Activated T-cell treated with anti-CD3 and anti-CD28 coated beads for 24 hours (primary cell): ENCODE measurements at regions not wholly inside any gene's neighbourhood (a gene's known extent, or its start where the extent isn't known, plus 50 kb on each side); places are given as distances from the start of the nearest gene placed in this dataset.

Experiments
- DNase-seq: peaks from one replicate; pipeline ENCODE4 v3.0.0-alpha.2; 2020; ENCODE audit warnings: low read depth

DNA sequence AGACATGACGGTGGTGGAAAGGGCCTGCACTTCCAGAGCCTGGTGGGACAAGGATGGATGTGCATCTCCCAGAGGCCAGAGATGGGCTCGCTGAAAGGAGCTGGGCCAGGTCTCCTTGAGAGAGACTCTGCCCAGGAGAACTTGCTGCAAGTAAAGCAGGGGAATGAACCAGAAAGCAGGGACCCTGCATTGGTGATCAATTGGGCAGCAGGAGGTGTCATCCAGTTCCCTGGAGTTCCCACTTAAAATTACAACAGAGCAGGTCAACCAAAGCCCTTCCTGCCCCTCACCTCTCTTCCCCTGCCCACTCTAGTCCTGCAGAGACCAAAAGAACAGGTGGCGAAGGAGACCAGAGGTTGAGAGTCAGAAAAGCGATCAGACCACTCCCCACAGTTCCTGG, 69.7 kb upstream of the CAB39 start:
- no peak for DNase-seq

DNA sequence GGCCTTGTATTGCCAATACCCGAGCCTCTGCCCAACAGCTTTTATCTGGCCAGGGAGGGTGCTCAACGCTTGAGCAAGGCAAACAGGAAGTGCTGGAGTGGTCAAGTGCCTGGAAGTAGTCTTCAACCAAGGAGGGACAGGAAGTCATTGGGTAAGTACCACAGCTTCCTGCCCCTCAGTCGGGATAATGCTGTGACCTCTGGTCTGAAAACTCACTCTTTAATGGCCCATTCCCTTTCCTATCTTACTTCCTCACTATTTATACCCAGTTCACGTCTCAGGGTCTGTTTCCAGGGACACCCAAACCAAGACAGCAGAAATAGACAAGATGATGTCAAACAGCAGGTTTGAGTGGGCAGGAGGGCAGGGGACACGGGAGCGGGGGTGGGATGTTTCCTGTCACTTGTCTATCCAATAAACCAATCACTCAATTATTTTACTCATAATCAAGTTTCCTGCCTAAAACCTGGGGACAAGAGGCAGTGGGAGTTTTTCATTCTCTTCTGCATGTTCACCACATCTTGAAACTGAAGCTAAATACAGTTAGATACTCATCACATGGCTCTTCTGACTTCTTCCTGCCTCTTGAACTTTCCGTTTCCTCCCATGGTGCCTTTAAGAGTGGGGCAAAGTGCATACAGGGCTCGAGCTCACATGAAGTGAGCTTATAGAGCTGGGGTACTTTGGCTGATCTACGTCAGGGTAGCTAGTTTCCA, 68.9 kb upstream of the CAB39 start:
- DNase-seq: peak; percentile 58

DNA sequence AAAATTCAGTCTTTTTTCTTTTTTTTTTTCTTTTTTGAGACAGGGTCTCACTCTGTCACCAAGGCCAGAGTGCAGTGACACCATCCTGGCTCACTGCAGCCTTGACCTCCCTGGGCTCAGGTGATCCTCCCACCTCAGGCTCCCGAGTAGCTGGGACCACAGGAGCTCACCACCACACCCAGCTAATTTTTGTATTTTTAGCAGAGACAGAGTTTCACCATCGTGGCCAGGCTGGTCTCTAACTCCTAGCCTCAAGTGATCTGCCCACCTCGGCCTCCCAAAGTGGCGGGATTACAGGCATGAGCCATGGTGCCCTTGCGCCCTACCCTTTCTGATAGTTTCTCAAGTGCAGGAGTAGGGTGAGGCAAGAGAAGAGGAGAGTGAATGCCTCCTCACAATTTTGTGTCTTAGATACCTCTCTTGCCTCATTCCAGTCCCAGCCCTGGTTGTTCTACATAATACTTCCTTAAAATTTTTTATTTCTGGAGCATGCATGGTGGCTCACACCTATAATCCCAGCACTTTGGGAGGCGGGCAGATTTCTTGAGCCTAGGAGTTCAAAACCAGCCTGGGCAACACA, 68.2 kb upstream of the CAB39 start:
- no peak for DNase-seq

DNA sequence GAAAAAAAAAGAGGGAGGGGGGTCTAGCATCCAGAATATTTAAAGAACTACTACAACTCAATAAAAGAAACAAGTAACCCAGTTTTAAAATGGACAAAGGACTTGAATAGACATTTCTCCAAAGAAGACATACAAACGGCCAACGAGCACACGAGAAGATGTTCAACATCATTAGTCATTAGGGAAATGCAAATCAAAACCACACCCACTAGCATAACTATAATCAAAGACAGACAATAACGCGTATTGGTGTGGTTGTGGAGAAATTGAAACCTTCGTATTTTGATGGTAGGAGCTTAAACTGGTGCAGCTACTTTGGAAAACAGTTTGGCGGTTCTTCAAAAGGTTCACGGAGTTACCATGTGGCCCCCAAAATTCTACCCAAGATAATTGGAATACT, 64.3 kb upstream of the CAB39 start:
- no peak for DNase-seq

DNA sequence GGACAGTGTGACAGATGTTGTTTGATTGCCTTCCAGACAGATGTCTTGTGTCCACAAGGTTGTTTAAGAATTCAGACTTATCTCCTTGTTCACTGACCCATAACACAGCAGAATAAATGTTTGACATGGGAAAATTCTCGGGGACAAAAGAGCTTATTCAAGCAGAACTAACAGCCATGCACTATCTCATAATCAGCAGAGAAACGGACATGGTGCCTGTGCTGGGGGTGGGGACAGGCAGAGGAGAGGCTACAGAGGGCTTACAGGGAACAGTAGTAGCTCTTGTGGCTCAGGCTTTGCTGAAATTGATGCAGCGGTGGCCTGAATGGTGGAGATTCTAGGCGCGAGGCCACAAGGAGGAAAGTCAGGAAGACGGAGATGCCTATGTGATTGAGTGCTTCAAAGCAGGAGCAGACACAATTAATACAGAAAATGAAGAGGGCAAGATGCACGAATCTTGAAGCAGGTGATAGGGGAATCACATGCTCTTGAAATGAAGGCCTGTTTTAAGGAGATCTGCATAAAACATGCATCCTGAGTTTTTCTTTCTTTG, 62.0 kb upstream of the CAB39 start:
- no peak for DNase-seq

DNA sequence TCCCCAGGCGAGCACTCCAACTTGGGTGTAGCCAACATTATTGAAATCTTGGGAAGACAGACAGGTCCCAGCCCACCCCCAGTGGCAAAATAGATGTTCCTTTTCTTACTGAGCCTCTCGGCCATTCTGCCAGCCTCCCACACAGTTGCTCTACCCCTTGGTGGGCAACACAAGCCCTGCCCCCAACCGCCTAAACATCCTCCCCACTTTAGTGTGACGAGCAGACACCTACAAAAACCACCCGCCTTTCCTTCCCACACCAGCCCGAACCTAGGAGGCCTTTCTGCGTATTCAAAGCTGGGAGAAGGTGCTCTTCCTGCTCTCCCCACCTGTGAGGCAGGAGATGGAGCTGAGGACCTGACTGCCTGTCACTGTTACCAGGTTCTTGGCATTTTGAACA, 58.6 kb upstream of the CAB39 start:
- DNase-seq: no peak

DNA sequence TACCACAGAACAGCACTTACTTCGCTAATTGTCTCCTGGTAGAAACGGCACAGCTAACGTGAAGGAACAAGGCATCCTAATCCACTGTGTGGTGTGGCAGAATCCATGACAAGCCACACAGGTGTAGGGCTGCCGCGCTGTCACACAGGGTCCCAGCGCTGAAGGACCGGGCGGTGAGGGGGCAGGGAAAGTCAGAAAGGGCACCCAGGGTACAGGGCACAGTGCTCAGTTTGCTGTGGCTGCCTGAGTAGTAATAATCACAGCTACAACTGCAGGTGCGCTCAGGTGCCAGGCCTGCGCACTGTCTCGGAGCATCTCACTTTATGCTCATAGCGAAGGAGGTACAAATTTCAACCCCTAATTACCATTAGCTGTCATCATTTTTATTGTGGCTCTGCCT, 55.2 kb upstream of the CAB39 start:
- DNase-seq: no peak

DNA sequence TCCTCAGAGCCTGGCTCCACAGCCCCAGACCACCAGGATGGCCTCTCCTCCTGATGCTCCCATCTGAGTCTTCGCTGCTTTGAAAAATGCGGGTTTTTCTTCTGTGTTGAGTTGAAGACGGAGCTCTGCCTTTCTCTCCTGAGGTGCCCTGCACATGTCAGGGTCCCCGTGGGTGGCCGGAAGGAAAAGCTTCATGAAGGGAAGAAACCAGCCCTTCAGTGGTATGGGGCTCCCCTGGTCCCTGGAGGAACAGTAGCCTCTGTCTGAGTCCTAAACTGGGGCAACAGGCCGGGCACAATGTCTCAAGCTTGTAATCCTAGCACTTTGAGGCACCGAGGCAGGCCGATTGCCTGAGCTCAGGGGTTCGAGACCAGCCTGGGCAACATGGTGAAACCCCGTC, 54.7 kb upstream of the CAB39 start:
- DNase-seq: no peak

DNA sequence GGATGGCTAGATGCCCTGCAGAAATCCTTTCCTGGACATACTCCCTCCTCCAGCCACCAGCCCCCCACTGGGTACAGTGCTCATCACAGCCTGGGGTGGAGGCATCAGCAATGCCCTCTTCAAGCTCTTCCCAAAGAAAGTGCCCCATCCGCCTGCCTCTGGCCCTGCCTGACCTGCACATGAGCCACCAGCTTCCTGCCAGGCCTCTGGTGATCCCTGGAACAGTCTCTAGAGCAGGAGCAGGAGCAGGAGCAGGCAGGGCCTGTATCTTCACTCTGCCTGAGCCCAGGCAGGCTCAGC, 54.1 kb upstream of the CAB39 start:
- no peak for DNase-seq

DNA sequence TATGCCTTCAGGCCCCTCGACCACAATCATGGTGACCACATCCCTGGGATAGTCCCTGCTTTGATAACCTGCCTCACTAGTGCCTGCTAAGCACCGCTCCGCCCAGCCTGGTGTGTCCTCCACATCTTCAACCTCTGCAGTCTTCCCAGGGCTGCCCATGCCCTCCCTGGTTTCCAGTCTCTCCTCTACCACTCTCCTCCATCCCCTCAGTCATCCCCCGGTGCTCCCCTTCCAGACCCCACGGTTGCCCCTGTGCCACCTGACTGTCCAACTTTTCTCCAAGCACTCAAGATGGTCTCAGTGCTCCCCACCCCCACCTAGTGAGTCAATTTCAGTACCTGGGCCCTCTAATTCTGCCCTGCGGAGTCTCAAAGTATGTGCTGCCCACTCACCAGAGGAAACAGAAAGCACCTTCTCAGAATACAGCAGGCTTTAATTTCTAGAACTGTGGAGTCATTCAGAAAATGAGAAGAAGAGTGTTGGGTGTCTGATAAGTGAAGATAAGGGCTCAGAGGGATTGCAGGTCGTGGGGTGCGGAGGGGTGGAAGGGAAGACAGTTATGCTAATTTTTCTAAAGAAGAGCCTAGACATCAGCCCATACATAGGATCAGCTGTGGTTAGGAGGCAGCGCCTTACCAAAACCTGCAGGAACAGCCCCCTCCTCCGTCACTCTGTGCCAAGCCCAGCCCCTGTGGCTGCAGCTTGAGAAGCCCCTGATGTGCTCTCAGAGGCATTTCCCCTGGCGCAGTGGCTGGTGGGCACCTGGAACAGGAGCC, 53.6 kb upstream of the CAB39 start:
- peak; percentile 75 for DNase-seq

DNA sequence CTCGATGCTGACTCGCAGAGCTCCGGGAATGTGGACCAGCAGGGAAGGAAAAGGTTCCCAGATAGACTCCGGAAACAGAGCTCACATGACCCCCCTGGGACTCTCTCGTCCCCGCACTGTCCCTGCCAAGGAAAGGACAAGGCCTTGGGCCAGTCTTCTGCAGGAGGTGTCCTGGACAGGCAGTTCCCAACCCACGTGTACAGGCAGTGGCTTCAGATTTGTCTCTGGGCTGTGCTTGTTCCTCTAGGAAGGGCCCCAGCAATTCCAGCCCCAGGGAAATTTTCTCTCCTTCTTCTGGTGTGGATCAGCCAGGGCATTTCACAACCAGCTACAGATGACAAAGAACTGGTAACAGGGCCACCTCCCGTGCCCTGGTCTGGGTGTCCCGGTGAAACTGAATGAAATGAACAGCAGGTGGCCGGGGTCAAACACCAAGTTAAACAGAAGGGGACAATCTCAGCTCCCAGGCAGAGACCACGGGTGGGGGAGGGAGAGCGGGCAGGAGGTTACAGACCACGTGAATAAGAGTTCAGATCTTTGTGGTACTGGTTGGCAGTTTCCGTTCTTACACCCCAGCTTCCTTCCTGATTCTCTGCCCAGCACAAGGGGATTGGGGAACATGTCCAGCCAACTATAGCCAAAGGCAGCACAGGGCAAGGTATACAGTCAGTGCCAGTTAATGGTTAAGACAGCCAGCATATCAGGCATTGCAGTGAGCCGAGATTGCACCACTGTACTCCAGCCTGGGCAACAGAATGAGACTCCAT, 52.2 kb upstream of the CAB39 start:
- peak; percentile 36 for DNase-seq

DNA sequence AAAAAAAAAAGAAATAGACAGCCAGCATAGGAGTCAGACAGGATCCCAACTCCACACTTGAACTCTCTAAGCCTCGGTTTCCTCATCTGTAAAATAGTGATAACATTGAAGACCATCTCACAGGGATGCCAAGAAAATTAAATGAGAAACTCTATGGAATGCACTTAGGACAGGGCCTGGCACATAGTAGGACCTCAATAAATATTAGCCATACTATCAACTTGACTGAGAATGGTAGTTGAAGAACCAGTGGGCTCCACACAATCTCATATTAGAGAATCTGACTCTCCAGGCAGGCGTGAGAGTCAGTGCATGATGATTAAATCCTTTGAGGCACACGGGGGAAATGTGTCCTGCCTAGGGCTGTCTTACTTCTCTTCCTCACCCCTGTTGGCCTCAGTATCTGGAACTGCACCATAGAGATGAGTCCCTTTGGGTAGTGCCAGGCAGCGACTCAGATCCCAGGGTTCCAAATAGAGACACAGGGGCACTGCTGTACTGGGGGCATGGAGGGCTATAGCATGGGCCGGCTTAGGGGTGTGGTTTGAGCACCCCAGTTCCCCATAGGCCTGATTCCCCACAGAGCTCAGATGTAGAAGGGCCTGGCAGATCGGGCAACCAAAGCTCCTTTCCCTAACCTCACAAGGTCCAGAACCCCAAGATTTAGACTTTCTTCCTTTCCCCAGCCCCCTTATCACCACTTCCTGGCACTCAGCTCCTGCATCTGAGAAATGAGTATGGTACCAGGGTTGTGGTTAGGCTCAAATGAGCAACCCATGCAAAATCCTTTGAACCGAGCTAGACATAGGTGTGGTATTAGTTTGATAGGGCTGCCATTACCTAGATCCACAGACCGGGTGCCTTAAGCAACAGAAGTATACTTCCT, 51.3 kb upstream of the CAB39 start:
- peak; percentile 52 for DNase-seq
